WTC11 (cell line): ENCODE measurements at regions not wholly inside any gene's neighbourhood (a gene's known extent, or its start where the extent isn't known, plus 50 kb on each side); places are given as distances from the start of the nearest gene placed in this dataset.

ENCODE experiments used
- ELF4 ChIP-seq: sonication (generic); formaldehyde crosslinking; IDR thresholded peaks from 2 replicates; pipeline ENCODE4 v1.8.1; 2022; ENCODE audit warnings: low read depth, mild to moderate bottlenecking, moderate library complexity, missing genetic modification reagents
- ETV6 ChIP-seq: sonication (generic); formaldehyde crosslinking; IDR thresholded peaks from 2 replicates; pipeline ENCODE4 v1.8.1; 2022; ENCODE audit warnings: mild to moderate bottlenecking, missing genetic modification reagents
- NR3C1 ChIP-seq: sonication (generic); formaldehyde crosslinking; conservative IDR thresholded peaks from 2 replicates; pipeline ENCODE4 v1.8.1; 2023; ENCODE audit warnings: low read depth, mild to moderate bottlenecking, missing genetic modification reagents
- ZNF263 ChIP-seq: sonication (generic); formaldehyde crosslinking; IDR thresholded peaks from 2 replicates; pipeline ENCODE4 v1.8.1; 2022; ENCODE audit warnings: low read depth, mild to moderate bottlenecking, moderate library complexity, missing genetic modification reagents
- ZNF396 ChIP-seq: fragments of 250-450 bp; sonication (Bioruptor Pico); IDR thresholded peaks from 2 replicates; pipeline ENCODE4 v1.8.0; 2021; ENCODE audit warnings: mild to moderate bottlenecking, moderate library complexity, borderline replicate concordance
- TF ChIP-seq, protein P1 (sequence below): sonication (generic); formaldehyde crosslinking; IDR thresholded peaks from 2 replicates; pipeline ENCODE4 v1.8.1; 2023; ENCODE audit warnings: mild to moderate bottlenecking, missing genetic modification reagents
- TF ChIP-seq, protein P2 (sequence below): sonication (generic); formaldehyde crosslinking; IDR thresholded peaks from 2 replicates; pipeline ENCODE4 v1.8.0; 2022; ENCODE audit warnings: mild to moderate bottlenecking, missing genetic modification reagents
- TF ChIP-seq, protein P3 (sequence below): sonication (generic); formaldehyde crosslinking; IDR thresholded peaks from 2 replicates; pipeline ENCODE4 v1.8.1; 2022; ENCODE audit warnings: mild to moderate bottlenecking, moderate library complexity, missing genetic modification reagents
- TF ChIP-seq, protein P4 (sequence below): sonication (generic); formaldehyde crosslinking; IDR thresholded peaks from 2 replicates; pipeline ENCODE4 v1.8.1; 2022; ENCODE audit warnings: low read depth, mild to moderate bottlenecking, moderate library complexity, missing genetic modification reagents, borderline replicate concordance
- TF ChIP-seq, protein P5 (sequence below): sonication (generic); formaldehyde crosslinking; IDR thresholded peaks from 2 replicates; pipeline ENCODE4 v1.8.0; 2022; ENCODE audit warnings: mild to moderate bottlenecking, missing genetic modification reagents
- TF ChIP-seq, protein P6 (sequence below): sonication (generic); formaldehyde crosslinking; IDR thresholded peaks from 2 replicates; pipeline ENCODE4 v1.8.1; 2023; ENCODE audit warnings: mild to moderate bottlenecking, moderate library complexity, missing genetic modification reagents
- TF ChIP-seq, protein P7 (sequence below): sonication (generic); formaldehyde crosslinking; IDR thresholded peaks from 2 replicates; pipeline ENCODE4 v1.8.1; 2022; ENCODE audit warnings: missing genetic modification reagents, borderline replicate concordance
- TF ChIP-seq, protein P8 (sequence below): fragments of 200-600 bp; IDR thresholded peaks from 2 replicates; pipeline ENCODE4 v1.8.0; 2022; ENCODE audit warnings: antibody characterized with exemption

DNA sequence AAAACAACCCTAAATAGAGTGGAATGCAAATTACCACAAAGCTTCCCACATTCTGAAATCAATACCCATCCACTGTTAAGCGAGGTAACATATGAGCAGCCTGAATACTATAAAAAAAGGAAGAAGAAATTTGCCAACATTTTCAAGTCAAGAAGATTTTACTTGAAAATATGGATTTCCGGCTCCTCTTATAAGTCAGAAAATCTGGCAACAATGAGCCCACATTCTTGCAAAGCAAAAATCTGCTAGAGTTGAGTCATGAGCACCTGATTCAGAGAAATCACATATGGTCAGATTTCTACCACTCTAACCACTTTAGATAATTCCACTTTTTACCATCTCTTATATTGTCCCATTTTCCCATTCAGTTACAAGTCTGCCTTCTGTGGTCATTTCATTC lies 395.7 kb downstream of the DTHD1 start:
- TF ChIP-seq ZNF263 (CRISPR knock-in tag), result no peak
- TF ChIP-seq, protein P1, sequence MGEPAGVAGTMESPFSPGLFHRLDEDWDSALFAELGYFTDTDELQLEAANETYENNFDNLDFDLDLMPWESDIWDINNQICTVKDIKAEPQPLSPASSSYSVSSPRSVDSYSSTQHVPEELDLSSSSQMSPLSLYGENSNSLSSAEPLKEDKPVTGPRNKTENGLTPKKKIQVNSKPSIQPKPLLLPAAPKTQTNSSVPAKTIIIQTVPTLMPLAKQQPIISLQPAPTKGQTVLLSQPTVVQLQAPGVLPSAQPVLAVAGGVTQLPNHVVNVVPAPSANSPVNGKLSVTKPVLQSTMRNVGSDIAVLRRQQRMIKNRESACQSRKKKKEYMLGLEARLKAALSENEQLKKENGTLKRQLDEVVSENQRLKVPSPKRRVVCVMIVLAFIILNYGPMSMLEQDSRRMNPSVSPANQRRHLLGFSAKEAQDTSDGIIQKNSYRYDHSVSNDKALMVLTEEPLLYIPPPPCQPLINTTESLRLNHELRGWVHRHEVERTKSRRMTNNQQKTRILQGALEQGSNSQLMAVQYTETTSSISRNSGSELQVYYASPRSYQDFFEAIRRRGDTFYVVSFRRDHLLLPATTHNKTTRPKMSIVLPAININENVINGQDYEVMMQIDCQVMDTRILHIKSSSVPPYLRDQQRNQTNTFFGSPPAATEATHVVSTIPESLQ, result no peak
- TF ChIP-seq, protein P2, sequence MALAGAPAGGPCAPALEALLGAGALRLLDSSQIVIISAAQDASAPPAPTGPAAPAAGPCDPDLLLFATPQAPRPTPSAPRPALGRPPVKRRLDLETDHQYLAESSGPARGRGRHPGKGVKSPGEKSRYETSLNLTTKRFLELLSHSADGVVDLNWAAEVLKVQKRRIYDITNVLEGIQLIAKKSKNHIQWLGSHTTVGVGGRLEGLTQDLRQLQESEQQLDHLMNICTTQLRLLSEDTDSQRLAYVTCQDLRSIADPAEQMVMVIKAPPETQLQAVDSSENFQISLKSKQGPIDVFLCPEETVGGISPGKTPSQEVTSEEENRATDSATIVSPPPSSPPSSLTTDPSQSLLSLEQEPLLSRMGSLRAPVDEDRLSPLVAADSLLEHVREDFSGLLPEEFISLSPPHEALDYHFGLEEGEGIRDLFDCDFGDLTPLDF, result no peak
- TF ChIP-seq, protein P3, sequence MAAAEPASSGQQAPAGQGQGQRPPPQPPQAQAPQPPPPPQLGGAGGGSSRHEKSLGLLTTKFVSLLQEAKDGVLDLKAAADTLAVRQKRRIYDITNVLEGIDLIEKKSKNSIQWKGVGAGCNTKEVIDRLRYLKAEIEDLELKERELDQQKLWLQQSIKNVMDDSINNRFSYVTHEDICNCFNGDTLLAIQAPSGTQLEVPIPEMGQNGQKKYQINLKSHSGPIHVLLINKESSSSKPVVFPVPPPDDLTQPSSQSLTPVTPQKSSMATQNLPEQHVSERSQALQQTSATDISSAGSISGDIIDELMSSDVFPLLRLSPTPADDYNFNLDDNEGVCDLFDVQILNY, result no peak
- TF ChIP-seq, protein P4, sequence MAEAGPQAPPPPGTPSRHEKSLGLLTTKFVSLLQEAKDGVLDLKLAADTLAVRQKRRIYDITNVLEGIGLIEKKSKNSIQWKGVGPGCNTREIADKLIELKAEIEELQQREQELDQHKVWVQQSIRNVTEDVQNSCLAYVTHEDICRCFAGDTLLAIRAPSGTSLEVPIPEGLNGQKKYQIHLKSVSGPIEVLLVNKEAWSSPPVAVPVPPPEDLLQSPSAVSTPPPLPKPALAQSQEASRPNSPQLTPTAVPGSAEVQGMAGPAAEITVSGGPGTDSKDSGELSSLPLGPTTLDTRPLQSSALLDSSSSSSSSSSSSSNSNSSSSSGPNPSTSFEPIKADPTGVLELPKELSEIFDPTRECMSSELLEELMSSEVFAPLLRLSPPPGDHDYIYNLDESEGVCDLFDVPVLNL, result no peak
- no peak for TF ChIP-seq NR3C1
- TF ChIP-seq ZNF396, result no peak
- TF ChIP-seq, protein P5, sequence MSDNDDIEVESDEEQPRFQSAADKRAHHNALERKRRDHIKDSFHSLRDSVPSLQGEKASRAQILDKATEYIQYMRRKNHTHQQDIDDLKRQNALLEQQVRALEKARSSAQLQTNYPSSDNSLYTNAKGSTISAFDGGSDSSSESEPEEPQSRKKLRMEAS (CRISPR knock-in tag), result no peak
- TF ChIP-seq, protein P6, sequence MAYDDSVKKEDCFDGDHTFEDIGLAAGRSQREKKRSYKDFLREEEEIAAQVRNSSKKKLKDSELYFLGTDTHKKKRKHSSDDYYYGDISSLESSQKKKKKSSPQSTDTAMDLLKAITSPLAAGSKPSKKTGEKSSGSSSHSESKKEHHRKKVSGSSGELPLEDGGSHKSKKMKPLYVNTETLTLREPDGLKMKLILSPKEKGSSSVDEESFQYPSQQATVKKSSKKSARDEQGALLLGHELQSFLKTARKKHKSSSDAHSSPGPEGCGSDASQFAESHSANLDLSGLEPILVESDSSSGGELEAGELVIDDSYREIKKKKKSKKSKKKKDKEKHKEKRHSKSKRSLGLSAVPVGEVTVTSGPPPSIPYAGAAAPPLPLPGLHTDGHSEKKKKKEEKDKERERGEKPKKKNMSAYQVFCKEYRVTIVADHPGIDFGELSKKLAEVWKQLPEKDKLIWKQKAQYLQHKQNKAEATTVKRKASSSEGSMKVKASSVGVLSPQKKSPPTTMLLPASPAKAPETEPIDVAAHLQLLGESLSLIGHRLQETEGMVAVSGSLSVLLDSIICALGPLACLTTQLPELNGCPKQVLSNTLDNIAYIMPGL (CRISPR knock-in tag), result no peak
- TF ChIP-seq, protein P7, sequence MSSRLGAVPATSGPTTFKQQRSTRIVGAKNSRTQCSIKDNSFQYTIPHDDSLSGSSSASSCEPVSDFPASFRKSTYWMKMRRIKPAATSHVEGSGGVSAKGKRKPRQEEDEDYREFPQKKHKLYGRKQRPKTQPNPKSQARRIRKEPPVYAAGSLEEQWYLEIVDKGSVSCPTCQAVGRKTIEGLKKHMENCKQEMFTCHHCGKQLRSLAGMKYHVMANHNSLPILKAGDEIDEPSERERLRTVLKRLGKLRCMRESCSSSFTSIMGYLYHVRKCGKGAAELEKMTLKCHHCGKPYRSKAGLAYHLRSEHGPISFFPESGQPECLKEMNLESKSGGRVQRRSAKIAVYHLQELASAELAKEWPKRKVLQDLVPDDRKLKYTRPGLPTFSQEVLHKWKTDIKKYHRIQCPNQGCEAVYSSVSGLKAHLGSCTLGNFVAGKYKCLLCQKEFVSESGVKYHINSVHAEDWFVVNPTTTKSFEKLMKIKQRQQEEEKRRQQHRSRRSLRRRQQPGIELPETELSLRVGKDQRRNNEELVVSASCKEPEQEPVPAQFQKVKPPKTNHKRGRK (CRISPR knock-in tag), result no peak
- TF ChIP-seq ELF4, result no peak
- no peak for TF ChIP-seq ETV6 (CRISPR knock-in tag)
- TF ChIP-seq, protein P8, sequence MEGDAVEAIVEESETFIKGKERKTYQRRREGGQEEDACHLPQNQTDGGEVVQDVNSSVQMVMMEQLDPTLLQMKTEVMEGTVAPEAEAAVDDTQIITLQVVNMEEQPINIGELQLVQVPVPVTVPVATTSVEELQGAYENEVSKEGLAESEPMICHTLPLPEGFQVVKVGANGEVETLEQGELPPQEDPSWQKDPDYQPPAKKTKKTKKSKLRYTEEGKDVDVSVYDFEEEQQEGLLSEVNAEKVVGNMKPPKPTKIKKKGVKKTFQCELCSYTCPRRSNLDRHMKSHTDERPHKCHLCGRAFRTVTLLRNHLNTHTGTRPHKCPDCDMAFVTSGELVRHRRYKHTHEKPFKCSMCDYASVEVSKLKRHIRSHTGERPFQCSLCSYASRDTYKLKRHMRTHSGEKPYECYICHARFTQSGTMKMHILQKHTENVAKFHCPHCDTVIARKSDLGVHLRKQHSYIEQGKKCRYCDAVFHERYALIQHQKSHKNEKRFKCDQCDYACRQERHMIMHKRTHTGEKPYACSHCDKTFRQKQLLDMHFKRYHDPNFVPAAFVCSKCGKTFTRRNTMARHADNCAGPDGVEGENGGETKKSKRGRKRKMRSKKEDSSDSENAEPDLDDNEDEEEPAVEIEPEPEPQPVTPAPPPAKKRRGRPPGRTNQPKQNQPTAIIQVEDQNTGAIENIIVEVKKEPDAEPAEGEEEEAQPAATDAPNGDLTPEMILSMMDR, result no peak
